ENCODE measurements at regions not wholly inside any gene's neighbourhood (a gene's known extent, or its start where the extent isn't known, plus 50 kb on each side); places are given as distances from the start of the nearest gene placed in this dataset.

- Histone ChIP-seq H3K36me3 (ENCODE audit: control insufficient read depth, insufficient read depth, low read length) (no peaks in the 10 kb centered on the region), H3K4me3 (ENCODE audit: low read depth in 2 of 2, low read length in 2 of 2) (no peak overlapping the region), H3K27ac (ENCODE audit: low read length) (no peak overlapping the region), H3K9me3 (ENCODE audit: control insufficient read depth, insufficient read depth, low read depth, low read length) (no peaks in the 10 kb centered on the region), H3K4me1 (ENCODE audit: control insufficient read depth, insufficient read depth, low read length) (no peaks in the 10 kb centered on the region), H3K27me3 (ENCODE audit: control insufficient read depth, insufficient read depth, low read length) (0 out of 2 replicates have a peak, but pooled peaks cover 4% of the 10 kb centered on the region)
- ChIA-PET POLR2A (no interaction called here), CTCF (no interaction called here)
- ATAC-seq: no peak
- BruUV-seq (replicated peaks): no TSS peak
- in situ Hi-C loops (cut with HindIII; ENCODE audit: low pct_unique_long_range_greater_than_20kb, low sequenced_read_pairs) (no loop called here), intact Hi-C loops (cut with micrococcal nuclease; ENCODE audit: unreplicated experiment) (no loop called here)
- no peak for DNase-seq (ENCODE audit: low read depth, low spot score)
- no peak for TF ChIP-seq CTCF (IDR thresholded peaks at IDR 0.05)
- TF ChIP-seq REST (IDR thresholded peaks at IDR 0.05; ENCODE audit: insufficient read depth in 1 of 2, low read depth in 2 of 2, low read length in 1 of 2): no peak
Measured at GRCh38 chr1:177480741-177481305, 310.1 kb downstream of the BRINP2 start.

GRCh38 chr1:177479600-177479999, 308.8 kb downstream of the BRINP2 start:
- in situ Hi-C loops (cut with HindIII; ENCODE audit: low pct_unique_long_range_greater_than_20kb, low sequenced_read_pairs): no loop called here

More at GRCh38 chr1:177479600-177479999, 308.8 kb downstream of the BRINP2 start:
- no peaks in the 10 kb centered on the region for H3K9me3 ChIP-seq (ENCODE audit: control insufficient read depth, insufficient read depth, low read depth, low read length)
- no peak for DNase-seq (ENCODE audit: low read depth, low spot score)
- no TSS peak for BruUV-seq (replicated peaks)
- ATAC-seq: no peak
- H3K4me3 ChIP-seq (ENCODE audit: low read depth in 2 of 2, low read length in 2 of 2): no peak overlapping the region
- H3K27ac ChIP-seq (ENCODE audit: low read length): no peak overlapping the region
- intact Hi-C loops (cut with micrococcal nuclease; ENCODE audit: unreplicated experiment): no loop called here
- H3K36me3 ChIP-seq (ENCODE audit: control insufficient read depth, insufficient read depth, low read length): no peaks in the 10 kb centered on the region
- ChIA-PET POLR2A (no interaction called here), CTCF (no interaction called here)
- 0 out of 2 replicates have a peak, but pooled peaks cover 2% of the 10 kb centered on the region for H3K27me3 ChIP-seq (ENCODE audit: control insufficient read depth, insufficient read depth, low read length)
- H3K4me1 ChIP-seq (ENCODE audit: control insufficient read depth, insufficient read depth, low read length): no peaks in the 10 kb centered on the region
- TF ChIP-seq REST (IDR thresholded peaks at IDR 0.05; ENCODE audit: insufficient read depth in 1 of 2, low read depth in 2 of 2, low read length in 1 of 2): no peak
- no peak for TF ChIP-seq SIN3A (IDR thresholded peaks at IDR 0.05; ENCODE audit: borderline replicate concordance, insufficient read depth, low read depth, low read length)
- no peak for TF ChIP-seq POLR2AphosphoS5 (IDR thresholded peaks at IDR 0.05; ENCODE audit: low read depth, low read length)
- no peak for TF ChIP-seq CTCF (IDR thresholded peaks at IDR 0.05)
- no peak for TF ChIP-seq TCF7L2 (IDR thresholded peaks at IDR 0.05; ENCODE audit: low read depth, low read length)

Measured in Panc1 (cell line).